Esophagus muscularis mucosa (tissue), 4 donors: ENCODE measurements at regions not wholly inside any gene's neighbourhood (a gene's known extent, or its start where the extent isn't known, plus 50 kb on each side); places are given as distances from the start of the nearest gene placed in this dataset.

Source experiments
- DNase-seq: peaks from one replicate; pipeline ENCODE4 v3.0.0-alpha.2; 2017; ENCODE audit errors: extremely low spot score
- H3K27ac ChIP-seq, 4 donors: fragments of 200-600 bp; sonication (generic); replicated peaks in 1 of 4; 1 replicate in 3 of 4; 2 replicates in 1 of 4; pipeline ENCODE4 v1.5.1; 2016 to 2019; ENCODE audit warnings: mild to moderate bottlenecking in 1 of 4
- H3K27me3 ChIP-seq, 4 donors: fragments of 200-600 bp; sonication (generic); one replicate each; pipeline versions ENCODE4 v1.5.1 to v1.6.0; 2016 to 2019
- H3K36me3 ChIP-seq, 4 donors: fragments of 200-600 bp; sonication (generic); one replicate each; pipeline ENCODE4 v1.5.1; 2016 to 2019
- H3K4me1 ChIP-seq, 4 donors: fragments of 200-600 bp; sonication (generic); one replicate each; pipeline ENCODE4 v1.5.1; 2016 to 2019
- H3K4me3 ChIP-seq, 4 donors: fragments of 200-600 bp; sonication (generic); 1 replicate in 2 of 4; 2 replicates in 2 of 4; pipeline ENCODE4 v1.5.1; 2016 to 2019; ENCODE audit warnings: mild to moderate bottlenecking in 4 of 4, moderate library complexity in 1 of 4
- H3K9me3 ChIP-seq, 4 donors: fragments of 200-600 bp; sonication (generic); 1 replicate in 3 of 4; 2 replicates in 1 of 4; pipeline ENCODE4 v1.5.1; 2016 to 2019
- EP300 ChIP-seq: sonication (generic); formaldehyde crosslinking; IDR thresholded peaks from one replicate; pipeline ENCODE4 v1.6.1; 2017; ENCODE audit warnings: antibody characterized with exemption
- POLR2A ChIP-seq: fragments of 450-650 bp; IDR thresholded peaks from one replicate; pipeline ENCODE4 v1.6.1; 2017; ENCODE audit warnings: antibody characterized with exemption, moderate library complexity, mild to moderate bottlenecking, low read depth
- POLR2AphosphoS5 ChIP-seq, 2 donors: sonication (generic); formaldehyde crosslinking; IDR thresholded peaks; one replicate each; pipeline ENCODE4 v1.6.1; 2017; ENCODE audit warnings: antibody characterized with exemption in 2 of 2
- WGBS: methylation state at CpG from one replicate; pipeline ENCODE4 v1.1.5; 2018; 5-methylcytosine and 5-hydroxymethylcytosine counted together
- intact Hi-C: fragments of 100-400 bp; cut with DNase I; formaldehyde crosslinking; loops from one replicate; pipeline ENCODE4 v1.15.1; 2023
- TF ChIP-seq, protein P1 (sequence below), 3 experiments: fragments of 200-600 bp in 2 of 3; fragments of 450-650 bp in 1 of 3; sonication (generic) in 2 of 3; IDR thresholded peaks; one replicate each; pipeline ENCODE4 v1.5.1; 2017 to 2019; ENCODE audit warnings: antibody characterized with exemption in 3 of 3, mild to moderate bottlenecking in 2 of 3, moderate library complexity in 1 of 3

DNA sequence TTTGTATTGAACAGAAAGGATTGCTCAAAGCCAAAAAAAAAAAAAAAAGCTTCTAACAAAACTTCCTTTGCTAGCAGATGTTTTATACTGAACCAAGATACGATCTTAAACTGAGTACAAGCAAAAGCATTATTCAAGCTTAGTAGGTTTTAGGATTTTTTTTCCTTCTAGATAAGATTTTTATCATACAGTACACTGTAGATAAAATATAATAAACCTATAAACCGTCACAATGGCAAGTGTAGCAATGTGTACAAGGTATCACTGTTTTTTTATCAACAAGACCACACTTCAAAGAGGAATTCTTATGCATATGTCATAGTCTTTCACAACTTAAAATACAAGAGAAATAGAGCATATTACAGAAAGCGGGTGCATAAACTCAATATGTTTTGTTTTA lies 56.5 kb upstream of the TRPM3 start:
- H3K9me3 ChIP-seq: no peaks in the 10 kb centered on the region
- no peak overlapping the region for H3K27ac ChIP-seq
- WGBS: 74% methylated on average over 3 of the region's 3 CpGs
- TF ChIP-seq POLR2A: no peak
- TF ChIP-seq, protein P1, sequence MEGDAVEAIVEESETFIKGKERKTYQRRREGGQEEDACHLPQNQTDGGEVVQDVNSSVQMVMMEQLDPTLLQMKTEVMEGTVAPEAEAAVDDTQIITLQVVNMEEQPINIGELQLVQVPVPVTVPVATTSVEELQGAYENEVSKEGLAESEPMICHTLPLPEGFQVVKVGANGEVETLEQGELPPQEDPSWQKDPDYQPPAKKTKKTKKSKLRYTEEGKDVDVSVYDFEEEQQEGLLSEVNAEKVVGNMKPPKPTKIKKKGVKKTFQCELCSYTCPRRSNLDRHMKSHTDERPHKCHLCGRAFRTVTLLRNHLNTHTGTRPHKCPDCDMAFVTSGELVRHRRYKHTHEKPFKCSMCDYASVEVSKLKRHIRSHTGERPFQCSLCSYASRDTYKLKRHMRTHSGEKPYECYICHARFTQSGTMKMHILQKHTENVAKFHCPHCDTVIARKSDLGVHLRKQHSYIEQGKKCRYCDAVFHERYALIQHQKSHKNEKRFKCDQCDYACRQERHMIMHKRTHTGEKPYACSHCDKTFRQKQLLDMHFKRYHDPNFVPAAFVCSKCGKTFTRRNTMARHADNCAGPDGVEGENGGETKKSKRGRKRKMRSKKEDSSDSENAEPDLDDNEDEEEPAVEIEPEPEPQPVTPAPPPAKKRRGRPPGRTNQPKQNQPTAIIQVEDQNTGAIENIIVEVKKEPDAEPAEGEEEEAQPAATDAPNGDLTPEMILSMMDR (IDR thresholded peaks at IDR 0.05): no peak
- no peak for TF ChIP-seq POLR2AphosphoS5 (IDR thresholded peaks at IDR 0.05)
- TF ChIP-seq EP300: no peak
- no peaks in the 10 kb centered on the region for H3K27me3 ChIP-seq
- DNase-seq: no peak
- no peaks in the 10 kb centered on the region for H3K4me1 ChIP-seq
- no peaks in the 10 kb centered on the region for H3K36me3 ChIP-seq
- intact Hi-C loops: no loop called here
- H3K4me3 ChIP-seq: no peak overlapping the region

GRCh38 chr9:71171517-71171916 lies 50.1 kb upstream of the TRPM3 start:
- DNase-seq: no peak
- Histone ChIP-seq H3K4me3 (no peak overlapping the region), H3K4me1 (no peaks in the 10 kb centered on the region), H3K27me3 (no peaks in the 10 kb centered on the region), H3K9me3 (no peaks in the 10 kb centered on the region), H3K36me3 (no peaks in the 10 kb centered on the region), H3K27ac (no peak overlapping the region)
- intact Hi-C loops: no loop called here
- WGBS: 71% methylated on average over 9 of the region's 9 CpGs
- TF ChIP-seq POLR2AphosphoS5 (IDR thresholded peaks at IDR 0.05) (no peak), POLR2A (no peak), EP300 (no peak)
- TF ChIP-seq, protein P1 (IDR thresholded peaks at IDR 0.05): no peak
